Right atrium auricular region (tissue), 2 donors: ENCODE measurements at regions not wholly inside any gene's neighbourhood (a gene's known extent, or its start where the extent isn't known, plus 50 kb on each side); places are given as distances from the start of the nearest gene placed in this dataset.

Experiments
- DNase-seq: peaks from one replicate; pipeline ENCODE4 v3.0.0-alpha.2; 2019; ENCODE audit warnings: low spot score
- H3K27ac ChIP-seq, 2 donors: fragments of 200-600 bp; sonication (generic); 1 replicate in 1 of 2; 2 replicates in 1 of 2; pipeline ENCODE4 v1.5.1; 2016 to 2019
- H3K27me3 ChIP-seq, 2 donors: fragments of 200-600 bp; sonication (generic); one replicate each; pipeline versions ENCODE4 v1.5.1 to v1.6.0; 2017 to 2019
- H3K36me3 ChIP-seq: fragments of 200-600 bp; sonication (generic); one replicate; pipeline ENCODE4 v1.5.1; 2016
- H3K4me1 ChIP-seq, 2 donors: fragments of 200-600 bp; sonication (generic); one replicate each; pipeline versions ENCODE4 v1.5.1 to v1.6.0; 2017 to 2019
- H3K4me3 ChIP-seq, 2 donors: fragments of 200-600 bp; sonication (generic); 1 replicate in 1 of 2; 2 replicates in 1 of 2; pipeline ENCODE4 v1.5.1; 2017 to 2019; ENCODE audit warnings: mild to moderate bottlenecking in 1 of 2, moderate library complexity in 1 of 2
- H3K9me3 ChIP-seq, 2 donors: fragments of 200-600 bp; sonication (generic); one replicate each; pipeline ENCODE4 v1.5.1; 2019
- CTCF ChIP-seq, 2 donors: fragments of 200-600 bp; sonication (generic); IDR thresholded peaks; one replicate each; pipeline ENCODE4 v1.5.1; 2019; ENCODE audit warnings: antibody characterized with exemption in 2 of 2

GRCh38 chr18:27709344-27709743, 467.6 kb downstream of the CDH2 start:
- Histone ChIP-seq H3K27ac (no peak overlapping the region), H3K4me3 (no peak overlapping the region), H3K4me1 (peaks cover 0 to 6% of the 10 kb centered on the region in 2 donors), H3K9me3 (peaks cover 0 to 10% of the 10 kb centered on the region in 2 donors), H3K27me3 (no peaks in the 10 kb centered on the region), H3K36me3 (no peaks in the 10 kb centered on the region)
- TF ChIP-seq CTCF (IDR thresholded peaks at IDR 0.05) = no peak
- no peak for DNase-seq

- no peak overlapping the region for H3K27ac ChIP-seq
- no peaks in the 10 kb centered on the region for H3K27me3 ChIP-seq
- H3K4me1 ChIP-seq = no peaks in the 10 kb centered on the region
- H3K4me3 ChIP-seq = no peak overlapping the region
- peaks cover 0 to 9% of the 10 kb centered on the region in 2 donors for H3K9me3 ChIP-seq
- TF ChIP-seq CTCF (IDR thresholded peaks at IDR 0.05) = no peak
- no peaks in the 10 kb centered on the region for H3K36me3 ChIP-seq
- no peak for DNase-seq
Measured at GRCh38 chr18:27707201-27707600, 469.7 kb downstream of the CDH2 start.

- Histone ChIP-seq H3K27me3 (no peaks in the 10 kb centered on the region), H3K9me3 (peaks cover 0 to 8% of the 10 kb centered on the region in 2 donors), H3K4me3 (no peak overlapping the region), H3K27ac (no peak overlapping the region), H3K4me1 (no peaks in the 10 kb centered on the region), H3K36me3 (no peaks in the 10 kb centered on the region)
- DNase-seq = no peak
- TF ChIP-seq CTCF (IDR thresholded peaks at IDR 0.05) = no peak
Measured at GRCh38 chr18:27704736-27705361, 472.1 kb downstream of the CDH2 start.

- Histone ChIP-seq H3K27ac (no peak overlapping the region), H3K9me3 (no peaks in the 10 kb centered on the region), H3K4me3 (no peak overlapping the region), H3K4me1 (no peaks in the 10 kb centered on the region), H3K27me3 (no peaks in the 10 kb centered on the region), H3K36me3 (no peaks in the 10 kb centered on the region)
- no peak for DNase-seq
- TF ChIP-seq CTCF (IDR thresholded peaks at IDR 0.05) = no peak
Measured at GRCh38 chr18:27699137-27699536, 477.8 kb downstream of the CDH2 start.

GRCh38 chr18:27696148-27696547, 480.8 kb downstream of the CDH2 start:
- Histone ChIP-seq H3K9me3 (no peaks in the 10 kb centered on the region), H3K4me3 (no peak overlapping the region), H3K36me3 (no peaks in the 10 kb centered on the region), H3K27me3 (no peaks in the 10 kb centered on the region), H3K27ac (no peak overlapping the region), H3K4me1 (no peaks in the 10 kb centered on the region)
- no peak for TF ChIP-seq CTCF (IDR thresholded peaks at IDR 0.05)
- no peak for DNase-seq

GRCh38 chr18:27695503-27695902, 481.4 kb downstream of the CDH2 start:
- Histone ChIP-seq H3K9me3 (no peaks in the 10 kb centered on the region), H3K27me3 (no peaks in the 10 kb centered on the region), H3K4me1 (no peaks in the 10 kb centered on the region), H3K36me3 (no peaks in the 10 kb centered on the region), H3K4me3 (no peak overlapping the region), H3K27ac (no peak overlapping the region)
- TF ChIP-seq CTCF (IDR thresholded peaks at IDR 0.05) = no peak
- DNase-seq = no peak
